ENCODE measurements at regions not wholly inside any gene's neighbourhood (a gene's known extent, or its start where the extent isn't known, plus 50 kb on each side); places are given as distances from the start of the nearest gene placed in this dataset.
"Not testable (repeated sequence)": the region's sequence is repeated elsewhere in the genome, so short reads cannot be mapped to it uniquely, and the experiment has no call there.

DNA sequence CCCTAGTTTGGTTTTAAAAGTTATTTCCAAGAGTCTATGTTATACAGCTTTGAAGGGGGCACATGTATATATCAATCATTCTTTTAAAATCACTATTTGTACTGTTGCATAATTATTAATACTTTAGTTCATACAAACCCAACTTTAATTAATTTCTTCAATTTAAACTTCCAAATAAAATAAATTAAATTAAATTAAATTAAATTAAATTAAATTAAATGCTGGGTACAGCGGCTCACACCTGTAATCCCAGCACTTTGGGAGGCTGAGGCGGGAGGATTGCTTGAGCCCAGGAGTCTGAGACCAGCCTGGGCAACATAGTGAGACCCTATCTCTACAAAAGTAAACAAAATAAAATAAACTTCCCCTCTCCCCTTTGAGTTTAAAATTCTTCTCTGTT, 98.9 kb upstream of the MYO10 start:
- TF ChIP-seq, protein P1, sequence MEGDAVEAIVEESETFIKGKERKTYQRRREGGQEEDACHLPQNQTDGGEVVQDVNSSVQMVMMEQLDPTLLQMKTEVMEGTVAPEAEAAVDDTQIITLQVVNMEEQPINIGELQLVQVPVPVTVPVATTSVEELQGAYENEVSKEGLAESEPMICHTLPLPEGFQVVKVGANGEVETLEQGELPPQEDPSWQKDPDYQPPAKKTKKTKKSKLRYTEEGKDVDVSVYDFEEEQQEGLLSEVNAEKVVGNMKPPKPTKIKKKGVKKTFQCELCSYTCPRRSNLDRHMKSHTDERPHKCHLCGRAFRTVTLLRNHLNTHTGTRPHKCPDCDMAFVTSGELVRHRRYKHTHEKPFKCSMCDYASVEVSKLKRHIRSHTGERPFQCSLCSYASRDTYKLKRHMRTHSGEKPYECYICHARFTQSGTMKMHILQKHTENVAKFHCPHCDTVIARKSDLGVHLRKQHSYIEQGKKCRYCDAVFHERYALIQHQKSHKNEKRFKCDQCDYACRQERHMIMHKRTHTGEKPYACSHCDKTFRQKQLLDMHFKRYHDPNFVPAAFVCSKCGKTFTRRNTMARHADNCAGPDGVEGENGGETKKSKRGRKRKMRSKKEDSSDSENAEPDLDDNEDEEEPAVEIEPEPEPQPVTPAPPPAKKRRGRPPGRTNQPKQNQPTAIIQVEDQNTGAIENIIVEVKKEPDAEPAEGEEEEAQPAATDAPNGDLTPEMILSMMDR (IDR thresholded peaks at IDR 0.05), result not testable (repeated sequence)
- not testable (repeated sequence) for TF ChIP-seq POLR2A, POLR2AphosphoS5 (IDR thresholded peaks at IDR 0.05)

Measured in prostate gland (tissue), 2 donors.